PC-9 (cell line): ENCODE measurements at regions not wholly inside any gene's neighbourhood (a gene's known extent, or its start where the extent isn't known, plus 50 kb on each side); places are given as distances from the start of the nearest gene placed in this dataset.

Experiments
- BruUV-seq: library from RNA; stranded (reverse); fragments of 400-500 nt; replicated peaks from 2 replicates; lab custom pipeline; 2021; lab: Mats Ljungman, UMichigan
- CTCF ChIA-PET: fragments of 300-600 bp; sonication (Branson Sonifier 250); formaldehyde crosslinking; loops from one replicate; lab custom pipeline; 2022; ENCODE audit warnings: antibody characterized with exemption; lab: Charles Lee
- POLR2A ChIA-PET: fragments of 300-600 bp; sonication (Branson Sonifier 250); formaldehyde crosslinking; loops from one replicate; lab custom pipeline; 2022; ENCODE audit warnings: antibody characterized with exemption; ENCODE audit not compliant: unreplicated experiment; lab: Charles Lee
- DNase-seq, 2 experiments: peaks; one replicate each; pipeline versions ENCODE4 v3.0.0 to v3.0.0-alpha.2; 2015 to 2022; ENCODE audit warnings: mixed read lengths in 1 of 2
- H2AFZ ChIP-seq: fragments of 200-600 bp; sonication (generic); 2 replicates; pipeline ENCODE4 v1.8.1; 2017; ENCODE audit warnings: antibody characterized with exemption
- H3F3A ChIP-seq: fragments of 200-600 bp; sonication (generic); 2 replicates; pipeline ENCODE4 v1.8.1; 2017; ENCODE audit warnings: antibody characterized with exemption, mild to moderate bottlenecking, low read depth; ENCODE audit not compliant: insufficient read depth
- H3K27ac ChIP-seq: fragments of 200-600 bp; sonication (generic); 2 replicates; pipeline ENCODE4 v1.6.1; 2016; ENCODE audit warnings: mixed run types
- H3K27me3 ChIP-seq: fragments of 200-600 bp; sonication (generic); 2 replicates; pipeline ENCODE4 v1.6.1; 2016; ENCODE audit warnings: low read depth, mixed run types; ENCODE audit not compliant: insufficient read depth
- H3K36me3 ChIP-seq: fragments of 200-600 bp; sonication (generic); 2 replicates; pipeline ENCODE4 v1.6.1; 2016; ENCODE audit warnings: low read depth, mixed run types
- H3K4me1 ChIP-seq: fragments of 200-600 bp; sonication (generic); replicated peaks from 2 replicates; pipeline ENCODE4 v1.6.1; 2016; ENCODE audit warnings: mixed run types; ENCODE audit not compliant: insufficient read depth
- H3K4me2 ChIP-seq: fragments of 200-600 bp; sonication (generic); 2 replicates; pipeline ENCODE4 v1.6.1; 2017; ENCODE audit warnings: mixed run types
- H3K4me3 ChIP-seq: fragments of 200-600 bp; sonication (generic); 2 replicates; pipeline ENCODE4 v1.6.1; 2016; ENCODE audit warnings: mixed run types
- H3K79me2 ChIP-seq: fragments of 200-600 bp; sonication (generic); 2 replicates; pipeline ENCODE4 v1.6.1; 2017; ENCODE audit warnings: low read depth, mixed run types
- H3K9me2 ChIP-seq: fragments of 200-600 bp; sonication (generic); 2 replicates; pipeline ENCODE4 v1.8.1; 2017; ENCODE audit warnings: mild to moderate bottlenecking; ENCODE audit not compliant: insufficient read depth
- H3K9me3 ChIP-seq: fragments of 200-600 bp; sonication (generic); 2 replicates; pipeline ENCODE4 v1.8.1; 2016; ENCODE audit warnings: low read depth; ENCODE audit not compliant: insufficient read depth
- H4K20me1 ChIP-seq: fragments of 200-600 bp; sonication (generic); 2 replicates; pipeline ENCODE4 v1.8.1; 2017; ENCODE audit not compliant: insufficient read depth
- EZH2 ChIP-seq: fragments of 200-600 bp; sonication (generic); IDR thresholded peaks from 2 replicates; pipeline ENCODE4 v1.8.0; 2017; ENCODE audit warnings: antibody characterized with exemption, low read depth
- intact Hi-C: fragments of 100-400 bp; cut with micrococcal nuclease; formaldehyde crosslinking; loops from one replicate; pipeline ENCODE4 v1.10.0; 2022; ENCODE audit not compliant: unreplicated experiment
- TF ChIP-seq, protein P1 (sequence below): fragments of 200-600 bp; sonication (generic); conservative IDR thresholded peaks from 2 replicates; pipeline ENCODE4 v1.6.1; 2017; ENCODE audit warnings: mixed run types, antibody characterized with exemption, mild to moderate bottlenecking, moderate library complexity

DNA sequence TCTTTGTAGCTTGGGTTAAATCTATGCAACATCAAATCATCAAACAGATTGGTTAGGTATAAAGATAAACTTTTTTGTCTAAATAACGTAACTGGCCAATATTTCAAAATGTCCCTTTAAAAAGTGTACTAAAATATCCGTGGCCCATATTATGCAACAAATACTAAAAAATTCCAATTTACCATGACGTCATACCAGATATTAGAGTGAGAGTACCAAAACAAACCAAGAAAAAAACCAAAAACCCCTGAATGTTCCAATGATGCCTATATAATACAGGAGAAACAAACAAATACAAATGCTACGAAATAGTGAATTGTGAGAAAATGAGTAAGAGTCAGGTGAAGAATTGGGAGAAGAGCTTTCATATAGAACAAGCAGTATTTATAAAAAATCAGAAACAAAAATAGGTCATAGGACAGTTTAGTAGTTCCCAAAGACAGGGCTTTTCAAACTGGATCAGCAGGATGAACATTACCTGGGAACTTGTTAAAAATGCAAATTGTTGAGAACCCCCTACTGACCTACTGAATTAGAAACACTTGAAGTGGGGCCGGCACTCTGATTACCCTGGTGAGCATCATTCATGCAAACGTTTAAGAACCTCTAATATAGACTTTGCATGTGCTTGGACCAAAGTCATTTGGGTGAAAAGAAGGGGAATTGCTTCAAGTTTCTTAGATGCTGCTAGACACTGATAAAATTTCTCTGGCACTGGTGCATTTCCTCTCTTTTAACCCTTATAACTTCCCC, 753.7 kb downstream of the DSC3 start:
- Histone ChIP-seq H4K20me1 (no peaks in the 10 kb centered on the region), H3K27me3 (no peaks in the 10 kb centered on the region), H3K27ac (no peak overlapping the region), H3K4me3 (no peak overlapping the region), H3K36me3 (no peaks in the 10 kb centered on the region), H3K9me3 (no peaks in the 10 kb centered on the region), H3F3A (no peaks in the 10 kb centered on the region), H3K79me2 (no peaks in the 10 kb centered on the region), H3K9me2 (no peaks in the 10 kb centered on the region), H3K4me1 (no peaks in the 10 kb centered on the region), H2AFZ (no peak overlapping the region), H3K4me2 (no peak overlapping the region)
- POLR2A ChIA-PET, result no interaction called here
- no TSS peak for BruUV-seq
- intact Hi-C loops, result no loop called here
- CTCF ChIA-PET, result no interaction called here
- TF ChIP-seq, protein P1, sequence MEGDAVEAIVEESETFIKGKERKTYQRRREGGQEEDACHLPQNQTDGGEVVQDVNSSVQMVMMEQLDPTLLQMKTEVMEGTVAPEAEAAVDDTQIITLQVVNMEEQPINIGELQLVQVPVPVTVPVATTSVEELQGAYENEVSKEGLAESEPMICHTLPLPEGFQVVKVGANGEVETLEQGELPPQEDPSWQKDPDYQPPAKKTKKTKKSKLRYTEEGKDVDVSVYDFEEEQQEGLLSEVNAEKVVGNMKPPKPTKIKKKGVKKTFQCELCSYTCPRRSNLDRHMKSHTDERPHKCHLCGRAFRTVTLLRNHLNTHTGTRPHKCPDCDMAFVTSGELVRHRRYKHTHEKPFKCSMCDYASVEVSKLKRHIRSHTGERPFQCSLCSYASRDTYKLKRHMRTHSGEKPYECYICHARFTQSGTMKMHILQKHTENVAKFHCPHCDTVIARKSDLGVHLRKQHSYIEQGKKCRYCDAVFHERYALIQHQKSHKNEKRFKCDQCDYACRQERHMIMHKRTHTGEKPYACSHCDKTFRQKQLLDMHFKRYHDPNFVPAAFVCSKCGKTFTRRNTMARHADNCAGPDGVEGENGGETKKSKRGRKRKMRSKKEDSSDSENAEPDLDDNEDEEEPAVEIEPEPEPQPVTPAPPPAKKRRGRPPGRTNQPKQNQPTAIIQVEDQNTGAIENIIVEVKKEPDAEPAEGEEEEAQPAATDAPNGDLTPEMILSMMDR, result no peak
- TF ChIP-seq EZH2, result no peak
- DNase-seq, result no peak

DNA sequence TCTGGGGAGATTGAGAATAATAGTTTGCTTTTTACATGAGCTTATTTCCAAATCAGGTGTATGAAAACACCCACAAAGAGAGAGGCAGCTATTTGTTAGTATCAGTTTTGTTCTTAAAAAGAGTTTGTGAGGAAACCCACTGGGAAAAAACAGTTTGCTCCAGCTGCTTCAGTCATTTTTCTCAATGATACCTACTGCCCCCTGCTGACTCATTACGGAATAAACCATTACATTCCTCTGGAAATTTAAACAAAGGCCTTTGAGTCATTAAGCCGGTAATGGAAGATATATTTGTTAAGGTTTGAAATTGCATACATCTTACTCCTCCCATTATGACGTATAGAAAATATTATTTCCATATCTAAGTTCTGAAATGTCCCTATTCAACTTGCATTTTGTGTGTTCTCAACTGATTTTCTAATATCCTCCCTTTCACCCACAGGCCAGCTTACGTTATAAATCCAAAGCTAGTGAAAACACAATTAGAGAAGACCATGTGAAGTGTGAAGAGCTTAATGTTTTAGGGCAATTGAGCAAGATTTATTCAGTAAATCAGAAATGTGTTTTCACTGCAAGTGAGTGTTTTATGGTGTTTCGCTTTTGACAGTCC, 761.6 kb downstream of the DSC3 start:
- H3K4me3 ChIP-seq, result no peak overlapping the region
- H4K20me1 ChIP-seq, result no peaks in the 10 kb centered on the region
- no peaks in the 10 kb centered on the region for H3K36me3 ChIP-seq
- no peaks in the 10 kb centered on the region for H3K9me3 ChIP-seq
- H3K79me2 ChIP-seq, result no peaks in the 10 kb centered on the region
- H3K27ac ChIP-seq, result no peak overlapping the region
- TF ChIP-seq EZH2, result no peak
- TF ChIP-seq, protein P1, result peak; percentile 74
- H3F3A ChIP-seq, result no peaks in the 10 kb centered on the region
- DNase-seq, result peak in 1 of 2 experiments; percentile 2
- no peak overlapping the region for H3K4me2 ChIP-seq
- H3K4me1 ChIP-seq, result no peaks in the 10 kb centered on the region
- H3K9me2 ChIP-seq, result no peaks in the 10 kb centered on the region
- POLR2A ChIA-PET, result no interaction called here
- BruUV-seq, result no TSS peak
- H3K27me3 ChIP-seq, result no peaks in the 10 kb centered on the region
- CTCF ChIA-PET, result interaction anchor here (1.5 kb wide), 1 partner anchor 406 kb away, joined by 5 read pairs; no protein-coding TSS in a partner anchor
- H2AFZ ChIP-seq, result no peak overlapping the region
- intact Hi-C loops, result loop anchor here (5.0 kb wide), 1 partner anchor 389 kb away; no protein-coding TSS in a partner anchor

DNA sequence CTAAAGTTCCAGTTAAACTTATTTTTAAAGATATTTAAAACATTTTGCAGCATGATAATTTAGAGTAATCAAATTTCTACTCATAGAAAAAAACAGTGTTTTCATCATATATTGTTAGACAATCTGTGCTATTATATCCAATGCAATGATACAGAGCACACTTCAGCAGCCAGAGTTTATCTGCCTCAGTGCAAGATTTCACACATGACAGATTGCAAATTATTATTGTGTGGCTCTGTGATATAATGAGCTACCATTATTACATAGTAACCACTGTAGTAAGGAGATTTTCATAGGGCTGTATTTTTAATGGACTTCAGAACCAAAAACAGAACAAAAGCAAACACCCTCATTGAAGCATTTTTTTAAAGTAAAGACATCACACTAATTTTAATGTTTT, 762.4 kb downstream of the DSC3 start:
- Histone ChIP-seq H3K9me3 (no peaks in the 10 kb centered on the region), H2AFZ (no peak overlapping the region), H3K4me3 (no peak overlapping the region), H3K4me1 (no peaks in the 10 kb centered on the region), H3K79me2 (no peaks in the 10 kb centered on the region), H3K9me2 (no peaks in the 10 kb centered on the region), H4K20me1 (no peaks in the 10 kb centered on the region), H3K36me3 (no peaks in the 10 kb centered on the region), H3K27me3 (no peaks in the 10 kb centered on the region), H3K27ac (no peak overlapping the region), H3K4me2 (no peak overlapping the region), H3F3A (no peaks in the 10 kb centered on the region)
- ChIA-PET POLR2A (no interaction called here), CTCF (no interaction called here)
- DNase-seq, result no peak
- BruUV-seq, result no TSS peak
- intact Hi-C loops, result loop anchor here (5.0 kb wide), 1 partner anchor 388 kb away; no protein-coding TSS in a partner anchor
- no peak for TF ChIP-seq EZH2
